ENCODE measurements at regions not wholly inside any gene's neighbourhood (a gene's known extent, or its start where the extent isn't known, plus 50 kb on each side); places are given as distances from the start of the nearest gene placed in this dataset.

GRCh38 chr5:103648086-103648485 is 85.5 kb upstream of the NUDT12 start:
- H3K4me3 ChIP-seq = no peak overlapping the region
- no peak overlapping the region for H3K27ac ChIP-seq
- H3K27me3 ChIP-seq (replicated peaks; ENCODE audit: insufficient read depth) = no peaks in the 10 kb centered on the region
- no peaks in the 10 kb centered on the region for H3K9me3 ChIP-seq
- H3K4me1 ChIP-seq (replicated peaks) = no peaks in the 10 kb centered on the region
- TF ChIP-seq POLR2AphosphoS5 (IDR thresholded peaks at IDR 0.05) = no peak
- TF ChIP-seq, protein P1, sequence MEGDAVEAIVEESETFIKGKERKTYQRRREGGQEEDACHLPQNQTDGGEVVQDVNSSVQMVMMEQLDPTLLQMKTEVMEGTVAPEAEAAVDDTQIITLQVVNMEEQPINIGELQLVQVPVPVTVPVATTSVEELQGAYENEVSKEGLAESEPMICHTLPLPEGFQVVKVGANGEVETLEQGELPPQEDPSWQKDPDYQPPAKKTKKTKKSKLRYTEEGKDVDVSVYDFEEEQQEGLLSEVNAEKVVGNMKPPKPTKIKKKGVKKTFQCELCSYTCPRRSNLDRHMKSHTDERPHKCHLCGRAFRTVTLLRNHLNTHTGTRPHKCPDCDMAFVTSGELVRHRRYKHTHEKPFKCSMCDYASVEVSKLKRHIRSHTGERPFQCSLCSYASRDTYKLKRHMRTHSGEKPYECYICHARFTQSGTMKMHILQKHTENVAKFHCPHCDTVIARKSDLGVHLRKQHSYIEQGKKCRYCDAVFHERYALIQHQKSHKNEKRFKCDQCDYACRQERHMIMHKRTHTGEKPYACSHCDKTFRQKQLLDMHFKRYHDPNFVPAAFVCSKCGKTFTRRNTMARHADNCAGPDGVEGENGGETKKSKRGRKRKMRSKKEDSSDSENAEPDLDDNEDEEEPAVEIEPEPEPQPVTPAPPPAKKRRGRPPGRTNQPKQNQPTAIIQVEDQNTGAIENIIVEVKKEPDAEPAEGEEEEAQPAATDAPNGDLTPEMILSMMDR (IDR thresholded peaks at IDR 0.05) = no peak
- no peak for TF ChIP-seq POLR2A (IDR thresholded peaks at IDR 0.05)
- no peak for DNase-seq (ENCODE audit: low spot score)
- WGBS = 90% methylated on average over 2 of the region's 2 CpGs
- H3K36me3 ChIP-seq = no peaks in the 10 kb centered on the region
- intact Hi-C loops (cut with DNase I) = no loop called here

DNA sequence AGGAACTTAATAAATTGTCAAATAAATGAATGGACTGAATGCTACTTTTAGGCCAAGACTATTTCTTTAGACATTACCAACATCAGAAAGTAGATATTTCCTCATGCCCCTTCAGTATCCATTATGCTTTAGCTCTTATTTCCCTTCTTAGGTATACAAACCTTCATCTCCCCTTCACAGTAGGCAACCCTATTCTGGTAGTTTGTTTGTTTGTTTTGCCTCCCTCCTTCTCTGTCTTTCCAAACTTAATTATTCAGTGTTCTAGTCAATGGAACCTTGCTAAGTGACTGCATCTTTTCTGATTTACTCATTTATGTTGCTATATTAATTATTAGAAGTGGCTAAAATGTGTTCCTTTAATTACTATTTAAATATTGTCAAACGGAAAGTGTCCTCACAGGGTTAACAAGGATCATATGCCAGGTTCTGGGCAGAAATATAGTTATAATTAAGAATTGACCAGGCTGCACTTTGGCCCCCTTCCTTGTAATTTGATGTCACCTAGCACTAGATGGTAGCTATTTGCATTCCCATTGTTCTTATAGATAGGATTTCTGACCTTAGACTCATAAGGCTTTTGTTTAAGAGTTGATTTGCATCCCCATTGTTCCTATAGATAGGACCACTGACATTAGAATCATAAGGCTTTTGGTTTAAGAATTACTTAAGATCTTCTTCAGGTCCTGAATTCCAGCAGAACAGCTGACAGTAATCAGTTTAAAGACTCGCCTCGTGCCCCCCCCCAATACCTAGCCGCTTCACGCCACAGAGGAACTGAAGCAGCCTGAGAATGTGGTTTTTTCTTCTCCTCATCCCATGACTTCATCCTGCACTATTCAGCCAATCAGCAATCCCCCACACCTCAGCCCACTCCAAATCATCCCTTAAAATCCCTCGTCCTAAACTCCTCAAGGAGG is 84.4 kb upstream of the NUDT12 start:
- intact Hi-C loops (cut with DNase I) = no loop called here
- Histone ChIP-seq H3K9me3 (no peaks in the 10 kb centered on the region), H3K36me3 (no peaks in the 10 kb centered on the region), H3K27ac (no peak overlapping the region), H3K4me3 (no peak overlapping the region), H3K4me1 (replicated peaks) (no peaks in the 10 kb centered on the region), H3K27me3 (replicated peaks; ENCODE audit: insufficient read depth) (no peaks in the 10 kb centered on the region)
- TF ChIP-seq POLR2A (IDR thresholded peaks at IDR 0.05) (no peak), POLR2AphosphoS5 (IDR thresholded peaks at IDR 0.05) (no peak)
- TF ChIP-seq, protein P1 (IDR thresholded peaks at IDR 0.05) = no peak
- DNase-seq (ENCODE audit: low spot score) = no peak
- WGBS = 65% methylated on average over 6 of the region's 6 CpGs

DNA sequence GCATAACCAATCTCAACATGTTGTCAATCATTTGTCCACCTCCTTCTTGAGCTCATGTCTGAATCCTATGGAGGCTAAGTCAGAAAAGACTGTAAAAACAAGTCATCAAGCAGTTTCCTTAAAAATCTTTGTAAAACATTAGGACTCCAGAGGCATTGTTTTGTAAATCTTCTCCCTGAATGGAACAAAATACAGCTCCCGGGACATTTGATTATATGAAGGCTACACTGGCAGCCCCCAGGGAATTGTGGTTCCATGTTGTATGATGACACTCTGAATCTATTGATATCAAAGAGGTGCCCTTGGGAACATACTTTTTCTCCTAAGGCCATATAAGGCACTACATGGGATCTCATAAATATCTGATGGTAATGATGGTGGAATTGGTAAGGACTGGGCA is 83.2 kb upstream of the NUDT12 start:
- intact Hi-C loops (cut with DNase I) = no loop called here
- WGBS = 84% methylated on average over 1 of the region's 1 CpG

DNA sequence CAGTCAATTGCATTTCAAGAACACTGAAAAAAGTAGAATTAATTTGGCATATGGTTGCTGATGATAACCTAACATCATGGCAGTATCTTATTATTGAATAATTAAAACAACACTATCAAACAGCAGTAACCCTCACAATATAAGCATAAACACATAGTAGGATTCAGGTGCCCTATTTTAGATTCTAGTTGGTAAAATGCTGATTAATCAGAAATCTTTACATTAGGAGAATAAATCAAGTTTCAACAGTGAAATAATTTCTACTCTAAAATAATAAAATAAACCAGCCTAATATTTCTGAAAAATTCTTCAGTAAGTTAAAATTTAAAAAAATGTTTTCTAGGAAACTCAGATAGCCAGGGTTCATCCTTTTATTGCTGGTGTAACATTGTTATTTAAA is 76.4 kb upstream of the NUDT12 start:
- Histone ChIP-seq H3K4me1 (replicated peaks) (no peaks in the 10 kb centered on the region), H3K4me3 (no peak overlapping the region), H3K9me3 (no peaks in the 10 kb centered on the region), H3K27me3 (replicated peaks; ENCODE audit: insufficient read depth) (no peaks in the 10 kb centered on the region), H3K36me3 (no peaks in the 10 kb centered on the region), H3K27ac (no peak overlapping the region)
- intact Hi-C loops (cut with DNase I) = no loop called here
- DNase-seq (ENCODE audit: low spot score) = no peak
- TF ChIP-seq, protein P1 (IDR thresholded peaks at IDR 0.05) = no peak
- TF ChIP-seq POLR2A (IDR thresholded peaks at IDR 0.05) = no peak

More for the DNA sequence above, 83.2 kb upstream of the NUDT12 start:
- no peaks in the 10 kb centered on the region for H3K27me3 ChIP-seq (replicated peaks; ENCODE audit: insufficient read depth)
- H3K36me3 ChIP-seq = no peaks in the 10 kb centered on the region
- H3K9me3 ChIP-seq = no peaks in the 10 kb centered on the region
- no peaks in the 10 kb centered on the region for H3K4me1 ChIP-seq (replicated peaks)
- no peak for DNase-seq (ENCODE audit: low spot score)
- H3K27ac ChIP-seq = no peak overlapping the region
- TF ChIP-seq, protein P1 (IDR thresholded peaks at IDR 0.05) = no peak
- TF ChIP-seq POLR2AphosphoS5 (IDR thresholded peaks at IDR 0.05) (no peak), POLR2A (IDR thresholded peaks at IDR 0.05) (no peak)
- no peak overlapping the region for H3K4me3 ChIP-seq

DNA sequence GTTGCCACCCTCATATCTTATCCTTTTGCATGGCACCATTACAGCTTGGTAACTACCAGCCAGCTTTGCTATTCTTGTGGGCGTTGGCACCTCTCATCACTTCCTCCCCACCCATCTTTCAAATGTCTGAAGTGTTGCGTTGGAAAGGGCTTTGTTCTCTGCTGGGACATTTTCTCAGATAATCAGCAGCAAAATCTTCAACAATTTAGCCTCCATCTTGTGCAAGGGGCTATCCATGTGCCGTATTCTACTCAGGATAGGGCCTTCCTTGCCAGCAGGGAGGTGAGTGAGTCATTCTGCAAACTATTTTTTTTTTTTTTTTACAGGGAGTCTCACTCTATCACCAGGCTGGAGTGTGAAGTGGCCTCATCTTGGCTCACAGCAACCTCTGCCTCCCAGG is 62.1 kb upstream of the NUDT12 start:
- Histone ChIP-seq H3K36me3 (no peaks in the 10 kb centered on the region), H3K27ac (no peak overlapping the region), H3K4me1 (replicated peaks) (no peaks in the 10 kb centered on the region), H3K9me3 (no peaks in the 10 kb centered on the region), H3K27me3 (replicated peaks; ENCODE audit: insufficient read depth) (no peaks in the 10 kb centered on the region), H3K4me3 (no peak overlapping the region)
- TF ChIP-seq POLR2A (IDR thresholded peaks at IDR 0.05) (no peak), POLR2AphosphoS5 (IDR thresholded peaks at IDR 0.05) (no peak)
- TF ChIP-seq, protein P1 (IDR thresholded peaks at IDR 0.05) = no peak
- 90% methylated on average over 3 of the region's 3 CpGs for WGBS
- intact Hi-C loops (cut with DNase I) = no loop called here
- no peak for DNase-seq (ENCODE audit: low spot score)
